ENCODE measurements at regions not wholly inside any gene's neighbourhood (a gene's known extent, or its start where the extent isn't known, plus 50 kb on each side); places are given as distances from the start of the nearest gene placed in this dataset.

DNA sequence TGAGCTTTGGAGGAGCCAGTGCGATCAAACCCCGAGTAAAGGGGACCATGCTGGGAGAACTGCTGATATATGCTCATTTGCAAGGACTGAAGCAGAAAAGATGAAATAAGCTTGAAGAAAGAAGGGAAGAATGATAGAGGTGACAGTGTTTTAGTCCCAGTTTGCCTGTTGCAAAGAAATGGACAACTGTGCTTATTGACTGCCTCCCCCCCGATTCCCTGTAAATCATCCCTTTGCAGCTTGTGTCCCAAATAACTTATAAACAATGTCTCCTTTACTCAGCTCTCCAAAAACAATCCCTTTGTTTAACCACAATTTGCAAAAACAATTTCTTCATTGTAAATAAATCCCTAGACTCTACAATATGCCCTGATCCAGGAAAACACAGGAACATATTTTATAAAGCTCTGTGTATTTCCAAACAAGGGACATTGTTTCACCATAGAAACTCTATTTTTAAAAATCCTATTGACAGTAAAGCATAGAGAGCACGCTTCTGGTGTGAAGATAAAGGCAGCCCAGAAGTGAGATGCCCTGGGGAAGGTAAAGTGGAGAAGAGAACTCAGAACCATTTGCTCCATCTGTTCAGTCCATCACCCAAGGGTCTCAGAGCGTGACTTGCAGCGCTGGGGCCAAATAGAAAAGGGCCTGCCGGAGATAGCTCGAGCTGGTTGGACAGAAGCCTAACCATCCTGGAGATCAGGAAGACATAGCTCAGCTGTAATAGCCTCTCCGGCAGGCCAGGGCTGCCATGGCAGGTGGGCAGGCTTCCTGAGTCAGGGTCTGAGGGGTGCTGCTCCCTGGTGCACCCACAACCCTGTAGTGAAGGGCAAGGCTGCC is 280.5 kb downstream of the WDR11 start:
- TF ChIP-seq, protein P1, sequence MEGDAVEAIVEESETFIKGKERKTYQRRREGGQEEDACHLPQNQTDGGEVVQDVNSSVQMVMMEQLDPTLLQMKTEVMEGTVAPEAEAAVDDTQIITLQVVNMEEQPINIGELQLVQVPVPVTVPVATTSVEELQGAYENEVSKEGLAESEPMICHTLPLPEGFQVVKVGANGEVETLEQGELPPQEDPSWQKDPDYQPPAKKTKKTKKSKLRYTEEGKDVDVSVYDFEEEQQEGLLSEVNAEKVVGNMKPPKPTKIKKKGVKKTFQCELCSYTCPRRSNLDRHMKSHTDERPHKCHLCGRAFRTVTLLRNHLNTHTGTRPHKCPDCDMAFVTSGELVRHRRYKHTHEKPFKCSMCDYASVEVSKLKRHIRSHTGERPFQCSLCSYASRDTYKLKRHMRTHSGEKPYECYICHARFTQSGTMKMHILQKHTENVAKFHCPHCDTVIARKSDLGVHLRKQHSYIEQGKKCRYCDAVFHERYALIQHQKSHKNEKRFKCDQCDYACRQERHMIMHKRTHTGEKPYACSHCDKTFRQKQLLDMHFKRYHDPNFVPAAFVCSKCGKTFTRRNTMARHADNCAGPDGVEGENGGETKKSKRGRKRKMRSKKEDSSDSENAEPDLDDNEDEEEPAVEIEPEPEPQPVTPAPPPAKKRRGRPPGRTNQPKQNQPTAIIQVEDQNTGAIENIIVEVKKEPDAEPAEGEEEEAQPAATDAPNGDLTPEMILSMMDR (IDR thresholded peaks at IDR 0.05; ENCODE audit: low read length) = no peak
- TF ChIP-seq EZH2 (IDR thresholded peaks at IDR 0.05; ENCODE audit: borderline replicate concordance, low read length) = no peak
